Sigmoid colon (tissue), 6 donors: ENCODE measurements at regions not wholly inside any gene's neighbourhood (a gene's known extent, or its start where the extent isn't known, plus 50 kb on each side); places are given as distances from the start of the nearest gene placed in this dataset.

Experiments used
- DNase-seq: peaks from one replicate; pipeline ENCODE4 v3.0.0-alpha.2; 2019
- H3K27ac ChIP-seq, 4 donors: fragments of 200-600 bp; sonication (generic); one replicate each; pipeline ENCODE4 v1.5.1; 2016 to 2019; ENCODE audit warnings: mild to moderate bottlenecking in 1 of 4
- H3K27me3 ChIP-seq, 3 donors: fragments of 200-600 bp; sonication (generic); one replicate each; pipeline ENCODE4 v1.5.1; 2019; ENCODE audit warnings: mild to moderate bottlenecking in 1 of 3
- H3K36me3 ChIP-seq, 4 donors: fragments of 200-600 bp; sonication (generic); one replicate each; pipeline ENCODE4 v1.5.1; 2016 to 2019
- H3K4me1 ChIP-seq, 4 donors: fragments of 200-600 bp; sonication (generic); one replicate each; pipeline ENCODE4 v1.5.1; 2017 to 2019
- H3K4me3 ChIP-seq, 4 donors: fragments of 200-600 bp; sonication (generic); one replicate each; pipeline ENCODE4 v1.5.1; 2017 to 2019; ENCODE audit warnings: mild to moderate bottlenecking in 2 of 4, moderate library complexity in 1 of 4
- H3K9me3 ChIP-seq, 4 donors: fragments of 200-600 bp in 3 of 4; sonication (generic) in 3 of 4; one replicate each; pipeline versions ENCODE4 v1.5.1 to v1.6.1; 2013 to 2019
- EP300 ChIP-seq, 4 donors: sonication (generic); formaldehyde crosslinking; IDR thresholded peaks; one replicate each; pipeline ENCODE4 v1.6.1; 2017; ENCODE audit warnings: antibody characterized with exemption in 4 of 4
- POLR2A ChIP-seq, 2 donors: fragments of 450-650 bp; IDR thresholded peaks; one replicate each; pipeline ENCODE4 v1.6.1; 2016; ENCODE audit warnings: antibody characterized with exemption in 2 of 2, mild to moderate bottlenecking in 2 of 2, moderate library complexity in 2 of 2
- POLR2AphosphoS5 ChIP-seq, 4 donors: sonication (generic); formaldehyde crosslinking; IDR thresholded peaks; one replicate each; pipeline ENCODE4 v1.6.1; 2017; ENCODE audit warnings: antibody characterized with exemption in 4 of 4
- WGBS, 2 donors: extraction: QIAGEN DNeasy Blood & Tissue Kit; methylation state at CpG; one replicate each; pipeline ENCODE4 v1.1.7; 2013; 5-methylcytosine and 5-hydroxymethylcytosine counted together
- intact Hi-C: fragments of 100-400 bp; cut with DNase I; formaldehyde crosslinking; loops from one replicate; pipeline ENCODE4 v1.15.1; 2023
- TF ChIP-seq, protein P1 (sequence below), 4 experiments: fragments of 450-650 bp in 3 of 4; fragments of 200-600 bp in 1 of 4; IDR thresholded peaks; one replicate each; pipeline ENCODE4 v1.5.1; 2016 to 2019; ENCODE audit warnings: antibody characterized with exemption in 4 of 4, mild to moderate bottlenecking in 3 of 4, moderate library complexity in 2 of 4
- donor health status: healthy with polysubstance abuse.
- donor health status: healthy.

GRCh38 chr9:22379272-22379671 lies 67.4 kb upstream of the DMRTA1 start:
- TF ChIP-seq POLR2AphosphoS5 (IDR thresholded peaks at IDR 0.05) (no peak), EP300 (IDR thresholded peaks at IDR 0.05) (no peak), POLR2A (IDR thresholded peaks at IDR 0.05) (no peak)
- TF ChIP-seq, protein P1, sequence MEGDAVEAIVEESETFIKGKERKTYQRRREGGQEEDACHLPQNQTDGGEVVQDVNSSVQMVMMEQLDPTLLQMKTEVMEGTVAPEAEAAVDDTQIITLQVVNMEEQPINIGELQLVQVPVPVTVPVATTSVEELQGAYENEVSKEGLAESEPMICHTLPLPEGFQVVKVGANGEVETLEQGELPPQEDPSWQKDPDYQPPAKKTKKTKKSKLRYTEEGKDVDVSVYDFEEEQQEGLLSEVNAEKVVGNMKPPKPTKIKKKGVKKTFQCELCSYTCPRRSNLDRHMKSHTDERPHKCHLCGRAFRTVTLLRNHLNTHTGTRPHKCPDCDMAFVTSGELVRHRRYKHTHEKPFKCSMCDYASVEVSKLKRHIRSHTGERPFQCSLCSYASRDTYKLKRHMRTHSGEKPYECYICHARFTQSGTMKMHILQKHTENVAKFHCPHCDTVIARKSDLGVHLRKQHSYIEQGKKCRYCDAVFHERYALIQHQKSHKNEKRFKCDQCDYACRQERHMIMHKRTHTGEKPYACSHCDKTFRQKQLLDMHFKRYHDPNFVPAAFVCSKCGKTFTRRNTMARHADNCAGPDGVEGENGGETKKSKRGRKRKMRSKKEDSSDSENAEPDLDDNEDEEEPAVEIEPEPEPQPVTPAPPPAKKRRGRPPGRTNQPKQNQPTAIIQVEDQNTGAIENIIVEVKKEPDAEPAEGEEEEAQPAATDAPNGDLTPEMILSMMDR (IDR thresholded peaks at IDR 0.05), result no peak
- intact Hi-C loops, result no loop called here
- no peaks in the 10 kb centered on the region for H3K27me3 ChIP-seq

DNA sequence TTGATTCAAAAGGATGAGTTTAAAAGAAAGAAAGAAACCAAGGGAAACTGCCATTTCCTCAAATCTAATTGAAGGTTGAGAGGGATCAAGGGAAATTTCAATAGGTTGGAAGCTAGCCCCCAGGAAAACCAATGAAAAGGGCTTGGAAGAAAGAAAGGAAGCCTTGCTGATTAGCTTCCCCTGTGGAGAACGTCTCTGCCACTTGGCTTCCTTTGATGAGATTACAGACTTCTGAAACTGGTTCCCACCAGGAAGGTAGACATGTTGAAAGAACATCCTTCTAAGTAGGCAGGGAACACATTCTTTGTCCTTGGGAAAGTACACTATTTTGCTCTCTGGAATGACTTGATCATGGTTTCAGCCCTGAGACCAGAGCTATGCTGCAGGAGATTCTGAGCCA lies 65.5 kb upstream of the DMRTA1 start:
- Histone ChIP-seq H3K4me1 (no peaks in the 10 kb centered on the region), H3K27ac (no peak overlapping the region), H3K36me3 (no peaks in the 10 kb centered on the region), H3K27me3 (no peaks in the 10 kb centered on the region), H3K9me3 (no peaks in the 10 kb centered on the region), H3K4me3 (no peak overlapping the region)
- DNase-seq, result no peak
- TF ChIP-seq POLR2A (IDR thresholded peaks at IDR 0.05), result no peak
- no peak for TF ChIP-seq EP300 (IDR thresholded peaks at IDR 0.05)
- TF ChIP-seq POLR2AphosphoS5 (IDR thresholded peaks at IDR 0.05), result no peak
- TF ChIP-seq, protein P1 (IDR thresholded peaks at IDR 0.05), result no peak
- WGBS, 2 donors, result 36 to 49% methylated on average over 1 of the region's 1 CpG
- intact Hi-C loops, result no loop called here

More at GRCh38 chr9:22379272-22379671, 67.4 kb upstream of the DMRTA1 start:
- Histone ChIP-seq H3K36me3 (no peaks in the 10 kb centered on the region), H3K27ac (no peak overlapping the region), H3K4me3 (no peak overlapping the region), H3K9me3 (no peaks in the 10 kb centered on the region), H3K4me1 (no peaks in the 10 kb centered on the region)
- no peak for DNase-seq
- 15 to 52% methylated on average over 5 of the region's 5 CpGs for WGBS, 2 donors

DNA sequence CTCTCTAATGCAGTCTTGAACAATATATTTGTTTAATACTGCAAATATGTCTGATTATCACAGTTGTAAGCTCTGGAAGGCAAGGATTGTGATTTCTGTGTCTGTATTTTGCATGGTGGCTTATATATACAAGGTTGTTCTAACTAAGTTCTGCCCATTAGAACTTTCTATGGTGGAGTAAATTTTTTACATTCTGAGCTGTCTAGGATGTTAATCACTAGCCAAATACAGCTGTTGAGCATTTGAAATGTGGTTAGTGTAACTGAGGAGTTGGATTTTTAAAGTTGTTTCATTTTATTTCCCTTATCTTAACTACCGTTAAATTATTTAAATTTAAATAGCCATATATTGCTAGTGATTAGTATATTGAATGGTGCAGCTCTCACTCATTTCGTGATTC lies 64.3 kb upstream of the DMRTA1 start:
- 60 to 76% methylated on average over 2 of the region's 2 CpGs for whole genome bisulfite sequencing, 2 donors
- no peak overlapping the region for H3K4me3 ChIP-seq

GRCh38 chr9:22383718-22384117 lies 62.9 kb upstream of the DMRTA1 start:
- no peaks in the 10 kb centered on the region for H3K9me3 ChIP-seq
- H3K4me1 ChIP-seq, result no peaks in the 10 kb centered on the region
- intact Hi-C loops, result no loop called here
- TF ChIP-seq EP300 (IDR thresholded peaks at IDR 0.05) (no peak), POLR2A (IDR thresholded peaks at IDR 0.05) (no peak), POLR2AphosphoS5 (IDR thresholded peaks at IDR 0.05) (no peak)
- TF ChIP-seq, protein P1 (IDR thresholded peaks at IDR 0.05), result no peak
- no peak overlapping the region for H3K27ac ChIP-seq
- DNase-seq, result no peak
- no peak overlapping the region for H3K4me3 ChIP-seq
- WGBS, 2 donors, result 48 to 69% methylated on average over 2 of the region's 2 CpGs
- H3K36me3 ChIP-seq, result no peaks in the 10 kb centered on the region
- no peaks in the 10 kb centered on the region for H3K27me3 ChIP-seq

More for the DNA sequence above, 64.3 kb upstream of the DMRTA1 start:
- Histone ChIP-seq H3K4me1 (no peaks in the 10 kb centered on the region), H3K9me3 (no peaks in the 10 kb centered on the region), H3K27ac (no peak overlapping the region), H3K27me3 (no peaks in the 10 kb centered on the region), H3K36me3 (no peaks in the 10 kb centered on the region)
- intact Hi-C loops, result no loop called here
- no peak for TF ChIP-seq POLR2AphosphoS5 (IDR thresholded peaks at IDR 0.05)
- TF ChIP-seq EP300 (IDR thresholded peaks at IDR 0.05), result no peak
- TF ChIP-seq, protein P1 (IDR thresholded peaks at IDR 0.05), result no peak
- TF ChIP-seq POLR2A (IDR thresholded peaks at IDR 0.05), result no peak
- DNase-seq, result no peak

DNA sequence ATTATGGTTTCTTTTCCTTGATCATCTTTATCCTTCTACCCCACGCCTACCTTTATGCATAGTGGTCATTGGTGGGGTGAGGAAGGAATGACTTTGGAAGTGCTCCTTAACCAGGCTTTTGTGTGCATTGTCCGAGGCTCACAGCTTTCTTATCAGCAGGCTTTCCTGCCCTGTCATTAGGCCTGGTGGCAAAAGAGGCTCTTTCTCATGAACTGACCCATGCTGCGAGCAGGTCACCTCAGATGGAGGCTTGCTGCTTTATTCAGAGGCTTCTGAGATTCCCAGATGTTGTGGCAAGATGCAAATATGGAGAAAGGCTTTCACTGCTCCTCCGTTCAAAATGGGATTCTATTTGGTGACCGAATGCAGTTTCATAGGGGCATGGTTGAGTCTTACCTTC lies 57.4 kb upstream of the DMRTA1 start:
- TF ChIP-seq, protein P1 (IDR thresholded peaks at IDR 0.05), result no peak
- TF ChIP-seq EP300 (IDR thresholded peaks at IDR 0.05) (no peak), POLR2A (IDR thresholded peaks at IDR 0.05) (no peak), POLR2AphosphoS5 (IDR thresholded peaks at IDR 0.05) (no peak)
- Histone ChIP-seq H3K4me1 (no peaks in the 10 kb centered on the region), H3K27me3 (no peaks in the 10 kb centered on the region), H3K27ac (no peak overlapping the region), H3K4me3 (no peak overlapping the region), H3K36me3 (no peaks in the 10 kb centered on the region), H3K9me3 (no peaks in the 10 kb centered on the region)
- no peak for DNase-seq
- intact Hi-C loops, result no loop called here
- 61 to 64% methylated on average over 5 of the region's 5 CpGs for WGBS, 2 donors
